ENCODE measurements at regions not wholly inside any gene's neighbourhood (a gene's known extent, or its start where the extent isn't known, plus 50 kb on each side); places are given as distances from the start of the nearest gene placed in this dataset.

DNA sequence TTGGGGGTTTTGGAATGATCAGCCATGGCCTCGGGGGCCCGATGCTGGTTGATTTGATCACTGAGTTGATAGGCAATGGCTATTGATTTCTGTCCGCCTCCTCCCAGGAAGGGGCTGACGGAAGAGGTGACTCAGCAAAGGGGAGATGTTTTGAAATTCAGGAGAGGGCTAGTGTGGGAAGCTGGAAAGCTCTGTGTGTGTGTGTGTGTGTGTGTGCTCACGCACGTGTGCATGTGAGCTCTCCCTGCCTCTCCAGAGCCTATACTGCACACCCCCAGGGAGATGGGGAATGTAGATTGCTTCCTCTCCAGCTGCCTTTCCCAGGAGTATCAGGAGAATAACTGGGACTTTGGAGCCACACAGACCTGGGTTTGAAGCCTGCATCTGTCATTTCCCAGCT, 184.9 kb upstream of the MYL2 start:
- Histone ChIP-seq H3K79me1 (ENCODE audit: low read depth, low read length) (peaks cover 6% of the 10 kb centered on the region), H2BK12ac (ENCODE audit: low read depth, low read length) (no peak overlapping the region), H3K18ac (ENCODE audit: extremely low read depth, low read length) (no peak overlapping the region), H3K56ac (replicated peaks; ENCODE audit: insufficient read length, low read depth, low read length) (no peak overlapping the region), H3K27ac (ENCODE audit: low read depth, low read length) (no peak overlapping the region), H3K4me3 (ENCODE audit: extremely low read depth in 1 of 4, insufficient read depth in 2 of 4, low read depth in 3 of 4, low read length in 4 of 4) (no peak overlapping the region), H3K36me3 (ENCODE audit: control insufficient read depth in 2 of 4, insufficient read depth in 4 of 4, low read length in 3 of 4) (no peaks in the 10 kb centered on the region), H4K5ac (ENCODE audit: insufficient read length, low read depth, low read length) (no peak overlapping the region), H2BK5ac (ENCODE audit: low read depth, low read length) (0 out of 2 replicates have a peak overlapping the region, but pooled peaks have one; percentile 26), H3K4me2 (ENCODE audit: insufficient read depth in 1 of 2, low read depth in 2 of 2, low read length in 2 of 2) (no peak overlapping the region), H3K79me2 (ENCODE audit: control insufficient read depth in 1 of 2, insufficient read depth in 2 of 2, low read length in 2 of 2) (no peaks in the 10 kb centered on the region; a peak in 1 of 4 replicates), H3K23ac (ENCODE audit: insufficient read length) (no peak overlapping the region), H2AFZ (ENCODE audit: low read length) (no peak overlapping the region), H3K9ac (replicated peaks in 1 of 4; ENCODE audit: extremely low read depth in 1 of 4, low read depth in 3 of 4, low read length in 3 of 4) (no peak overlapping the region), H4K91ac (replicated peaks; ENCODE audit: insufficient read length, low read length) (no peak overlapping the region), H3K23me2 (ENCODE audit: low read depth, low read length) (no peaks in the 10 kb centered on the region), H4K20me1 (replicated peaks in 1 of 2; ENCODE audit: control insufficient read depth in 1 of 2, insufficient read depth in 2 of 2, low read length in 2 of 2) (peaks cover 0 to 2% of the 10 kb centered on the region in 2 experiments), H2BK15ac (ENCODE audit: low read length) (peak overlapping the region; percentile 53; the same call in 1 of the 2 replicates), H4K8ac (ENCODE audit: extremely low read depth, insufficient read depth, low read length) (peak overlapping the region; percentile 12; the same call in 1 of the 2 replicates), H3K4me1 (replicated peaks in 1 of 4; ENCODE audit: control insufficient read depth in 3 of 4, insufficient read depth in 4 of 4, low read length in 3 of 4) (peaks cover 0 to 3% (median 0%) of the 10 kb centered on the region in 4 experiments; a peak in 3 of 7 replicates), H3K4ac (replicated peaks; ENCODE audit: insufficient read length, low read depth, low read length) (no peak overlapping the region), H3K14ac (ENCODE audit: insufficient read length) (no peak overlapping the region), H3K27me3 (replicated peaks in 1 of 4; ENCODE audit: control insufficient read depth in 3 of 4, extremely low read depth in 1 of 4, insufficient read depth in 3 of 4, low read length in 3 of 4) (no peaks in the 10 kb centered on the region), H2BK20ac (ENCODE audit: low read length) (0 out of 2 replicates have a peak overlapping the region, but pooled peaks have one; percentile 83), H2BK120ac (replicated peaks; ENCODE audit: low read depth, low read length) (no peak overlapping the region), H3K9me3 (ENCODE audit: insufficient read depth in 2 of 2, low read depth in 1 of 2, low read length in 1 of 2) (no peaks in the 10 kb centered on the region; a peak in 1 of 4 replicates), H2AK5ac (ENCODE audit: low read depth, low read length) (peak overlapping the region; percentile 28)
- 88% methylated on average over 6 of the region's 6 CpGs; no CpG with 5 or more reads in 1 of the 2 experiments for WGBS, 2 experiments (ENCODE audit: extremely low coverage in 1 of 2, insufficient coverage in 1 of 2, insufficient read length in 1 of 2, insufficient replicate concordance in 2 of 2, low coverage in 1 of 2, low lambda C conversion rate in 2 of 2, missing lambda C conversion rate in 1 of 2)
- ChIA-PET POLR2A (ENCODE audit: partially characterized antibody) (interaction anchor here (1.7 kb wide), 1 partner anchor 11 kb away, joined by 3 read pairs; no protein-coding TSS in a partner anchor), CTCF (ENCODE audit: partially characterized antibody) (interaction anchor here (0.7 to 1.9 kb wide), 3 partner anchors 9 to 89 kb away, joined by 6 to 8 read pairs (median 6); no protein-coding TSS in a partner anchor)
- DNase-seq (ENCODE audit: low read depth in 1 of 2, low spot score in 2 of 2): no peak
- TF ChIP-seq BACH1 (IDR thresholded peaks at IDR 0.05; ENCODE audit: low read length) (peak; percentile 41; the same call in 1 of the 2 replicates), EGR1 (IDR thresholded peaks at IDR 0.05; ENCODE audit: borderline replicate concordance, low read depth, low read length) (no peak)
- FAIRE-seq: no peak
